Stimulated activated CD4-positive, alpha-beta T cell treated with anti-CD3 and anti-CD28 coated beads, Interleukin-2, amount 100 ng/mL, for 48 hours (primary cell): ENCODE measurements at regions not wholly inside any gene's neighbourhood (a gene's known extent, or its start where the extent isn't known, plus 50 kb on each side); places are given as distances from the start of the nearest gene placed in this dataset.
"Not testable (repeated sequence)": the region's sequence is repeated elsewhere in the genome, so short reads cannot be mapped to it uniquely, and the experiment has no call there.

Experiments
- DNase-seq, 2 donors: peaks; one replicate each; pipeline ENCODE4 v3.0.0-alpha.2; 2020

GRCh38 chr1:88455621-88456256, 228.3 kb upstream of the PKN2 start:
- DNase-seq = no peak

- no peak for DNase-seq
These were observed 226.9 kb upstream of the PKN2 start for GRCh38 chr1:88457197-88457596.

- DNase-seq = no peak
These were observed 223.1 kb upstream of the PKN2 start for GRCh38 chr1:88461007-88461406.

GRCh38 chr1:88462096-88462487, 222.0 kb upstream of the PKN2 start:
- no peak for DNase-seq

GRCh38 chr1:88462488-88463261, 221.4 kb upstream of the PKN2 start:
- DNase-seq = no peak

GRCh38 chr1:88463401-88463985, 220.6 kb upstream of the PKN2 start:
- no peak for DNase-seq

- DNase-seq = no peak
These were observed 218.1 kb upstream of the PKN2 start for GRCh38 chr1:88466011-88466410.

- DNase-seq = no peak
These were observed 217.0 kb upstream of the PKN2 start for GRCh38 chr1:88466899-88467580.

GRCh38 chr1:88472298-88472697, 211.8 kb upstream of the PKN2 start:
- DNase-seq = no peak

GRCh38 chr1:88472714-88473113, 211.4 kb upstream of the PKN2 start:
- no peak for DNase-seq

- no peak for DNase-seq
These were observed 209.3 kb upstream of the PKN2 start for GRCh38 chr1:88474555-88475304.

GRCh38 chr1:88484881-88485280, 199.2 kb upstream of the PKN2 start:
- no peak for DNase-seq

- DNase-seq = no peak
These were observed 195.8 kb upstream of the PKN2 start for GRCh38 chr1:88488237-88488636.

GRCh38 chr1:88490676-88491075, 193.4 kb upstream of the PKN2 start:
- no peak for DNase-seq

- DNase-seq = no peak
These were observed 184.4 kb upstream of the PKN2 start for GRCh38 chr1:88499671-88500070.

- no peak for DNase-seq
These were observed 181.2 kb upstream of the PKN2 start for GRCh38 chr1:88502886-88503285.

- DNase-seq = no peak
These were observed 180.4 kb upstream of the PKN2 start for GRCh38 chr1:88503646-88504045.

- DNase-seq = no peak
These were observed 179.5 kb upstream of the PKN2 start for GRCh38 chr1:88504601-88505000.

- no peak for DNase-seq
These were observed 174.7 kb upstream of the PKN2 start for GRCh38 chr1:88509379-88509778.

GRCh38 chr1:88514544-88515060, 169.5 kb upstream of the PKN2 start:
- DNase-seq = no peak

GRCh38 chr1:88517499-88517898, 166.6 kb upstream of the PKN2 start:
- not testable (repeated sequence) for DNase-seq

GRCh38 chr1:88519156-88519555, 164.9 kb upstream of the PKN2 start:
- no peak for DNase-seq
